RPMI8226 (cell line): ENCODE measurements at regions not wholly inside any gene's neighbourhood (a gene's known extent, or its start where the extent isn't known, plus 50 kb on each side); places are given as distances from the start of the nearest gene placed in this dataset.

ENCODE experiments used
- DNase-seq: peaks from one replicate; pipeline ENCODE4 v3.0.0-alpha.2; 2015

- DNase-seq, result no peak
Observed at GRCh38 chr1:106747232-106747631, 309.2 kb upstream of the PRMT6 start.

DNA sequence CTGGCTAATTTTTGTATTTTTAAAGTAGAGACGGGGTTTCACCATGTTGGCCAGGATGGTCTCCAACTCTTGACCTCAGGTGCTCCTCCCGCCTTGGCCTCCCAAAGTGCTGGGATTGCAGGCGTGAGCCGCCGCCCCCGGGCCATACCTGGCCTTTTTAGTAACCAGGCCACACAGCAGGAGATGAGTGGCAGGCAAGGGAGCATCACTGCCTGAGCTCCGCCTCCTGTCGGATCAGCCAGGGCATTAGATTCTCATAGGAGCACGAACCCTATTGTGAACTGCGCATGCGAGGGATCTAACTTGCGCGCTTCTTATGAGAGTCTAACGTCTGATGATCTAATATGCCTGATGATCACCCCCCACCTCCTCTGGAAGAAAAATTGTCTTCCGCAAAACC lies 308.7 kb upstream of the PRMT6 start:
- DNase-seq, result no peak

DNA sequence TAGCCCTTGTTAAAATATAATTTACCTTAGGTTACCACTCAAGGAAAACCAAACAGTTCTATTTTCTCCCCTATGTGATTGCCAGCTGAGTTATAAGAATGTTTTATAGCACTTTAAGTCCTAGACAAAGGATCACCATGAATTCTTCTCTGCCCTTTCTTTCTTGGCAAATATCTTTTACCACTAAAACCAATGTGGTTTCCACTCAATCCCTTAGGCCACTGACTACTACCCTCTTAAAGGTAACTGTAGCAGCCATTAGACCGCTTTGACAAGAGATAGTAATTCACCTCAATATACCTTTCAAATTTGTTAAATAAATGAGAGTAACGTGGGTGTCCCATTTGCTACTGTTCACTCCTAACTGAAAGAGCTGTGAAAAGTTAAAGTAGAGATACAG lies 307.9 kb upstream of the PRMT6 start:
- DNase-seq, result no peak

- no peak for DNase-seq
Observed at GRCh38 chr1:106749491-106749890, 307.0 kb upstream of the PRMT6 start.

- no peak for DNase-seq
Observed at GRCh38 chr1:106749906-106750305, 306.6 kb upstream of the PRMT6 start.

DNA sequence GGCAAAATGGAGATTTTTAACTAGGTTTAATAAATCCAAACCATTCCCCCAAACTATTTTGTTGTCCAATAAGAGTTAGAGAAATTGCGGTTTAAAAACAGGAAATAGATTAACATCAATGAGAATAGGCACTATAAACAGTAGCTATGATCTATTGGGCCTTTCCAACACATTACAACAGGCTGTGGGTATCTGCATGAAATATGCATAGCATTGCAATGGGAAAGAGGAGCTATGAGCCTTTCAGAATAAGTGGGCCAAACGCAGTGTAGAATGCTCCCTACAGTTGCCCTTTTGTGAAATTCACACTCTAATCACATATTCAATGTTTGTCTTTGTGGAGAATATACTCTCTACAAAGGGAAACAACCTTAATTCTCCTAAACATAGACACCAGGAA lies 305.5 kb upstream of the PRMT6 start:
- no peak for DNase-seq

- DNase-seq, result no peak
Observed at GRCh38 chr1:106753066-106753465, 303.4 kb upstream of the PRMT6 start.

DNA sequence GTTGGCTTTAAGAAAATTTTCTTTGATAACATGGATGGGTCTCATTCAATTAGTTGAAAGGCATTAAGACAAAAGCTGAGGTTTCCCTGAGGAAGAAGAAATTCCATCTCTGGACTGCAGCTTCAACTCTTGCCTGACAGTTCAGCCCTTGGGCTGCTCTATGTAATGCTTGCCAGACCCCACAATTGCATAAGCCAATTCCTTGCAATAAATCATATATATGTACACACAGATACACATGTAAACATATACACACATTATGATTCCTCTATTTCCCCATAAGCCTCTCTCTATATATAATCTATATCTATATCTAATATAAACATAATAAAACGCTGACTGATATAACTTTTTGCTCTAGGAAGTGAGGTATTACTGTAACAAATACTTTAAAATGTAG lies 301.5 kb upstream of the PRMT6 start:
- no peak for DNase-seq

DNA sequence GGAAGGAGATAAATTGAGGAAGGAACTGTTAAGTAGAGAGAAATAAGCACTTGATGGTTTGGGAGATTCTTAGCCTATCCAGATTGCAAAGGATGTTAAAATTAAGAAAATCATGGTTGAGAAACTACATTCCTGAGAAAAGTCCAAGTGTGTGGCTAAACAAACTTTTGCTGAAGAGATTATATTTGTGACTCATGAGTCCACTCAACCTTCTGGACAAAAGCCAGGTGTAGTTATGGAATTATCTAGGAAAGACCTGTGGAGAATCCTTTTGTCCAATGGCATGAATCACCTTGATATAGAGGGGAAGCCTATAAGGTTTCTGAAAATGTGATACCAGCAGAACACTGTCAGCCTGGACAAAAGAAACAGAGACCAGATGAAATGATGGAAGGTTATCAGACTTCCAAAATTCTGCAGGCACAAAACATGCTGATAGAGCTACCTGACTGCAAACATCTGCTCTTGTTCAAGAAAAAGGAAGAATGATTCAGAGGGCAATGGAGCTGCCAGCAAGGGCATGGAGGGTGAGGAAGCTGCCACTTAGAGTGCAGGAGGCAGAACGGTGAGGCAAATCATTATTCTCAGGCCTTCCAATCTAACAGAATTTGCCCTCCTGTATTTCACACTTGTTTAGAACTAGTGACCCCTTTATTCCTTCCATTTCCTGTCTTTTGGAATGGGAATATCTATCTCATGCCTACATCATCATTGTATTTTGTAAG lies 300.6 kb upstream of the PRMT6 start:
- no peak for DNase-seq

- DNase-seq, result no peak
Observed at GRCh38 chr1:106756752-106757151, 299.7 kb upstream of the PRMT6 start.

DNA sequence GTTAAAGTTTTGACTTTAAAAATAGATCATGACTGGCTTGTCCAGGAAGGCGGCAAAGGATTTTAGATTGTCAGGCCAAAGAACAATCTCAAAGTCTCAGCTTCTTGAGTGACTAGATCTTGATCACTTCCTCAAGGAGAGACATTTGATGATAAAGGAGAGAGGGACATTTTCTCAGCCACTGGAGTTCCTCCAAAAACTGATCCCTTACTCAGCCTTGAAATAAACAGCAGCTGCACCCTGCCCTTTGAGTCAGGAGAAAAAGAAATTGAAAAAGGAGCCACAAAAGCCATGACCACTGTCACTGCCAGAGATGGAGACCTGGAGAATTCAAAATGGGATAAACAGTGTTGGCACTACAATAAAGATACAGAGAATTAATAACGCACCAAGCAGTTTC lies 288.4 kb upstream of the PRMT6 start:
- DNase-seq, result no peak

DNA sequence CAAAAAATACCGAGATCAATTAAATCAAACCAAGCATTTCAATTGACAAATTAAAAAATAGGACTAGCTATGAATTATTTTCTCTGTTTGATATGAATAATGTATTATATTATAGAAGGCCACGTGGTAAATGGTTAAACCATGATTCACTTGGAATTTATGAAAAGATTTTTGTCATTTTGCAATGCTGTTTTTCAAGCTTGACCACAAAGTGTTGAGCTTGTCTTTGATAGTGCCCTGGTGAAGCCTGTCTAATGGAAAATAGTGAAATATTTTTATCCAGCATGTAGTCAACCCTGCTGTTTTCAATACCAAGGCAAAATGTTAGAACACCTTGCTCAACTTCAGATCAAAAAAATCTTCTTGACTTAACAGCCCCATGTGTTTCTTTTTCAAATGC lies 288.0 kb upstream of the PRMT6 start:
- no peak for DNase-seq

DNA sequence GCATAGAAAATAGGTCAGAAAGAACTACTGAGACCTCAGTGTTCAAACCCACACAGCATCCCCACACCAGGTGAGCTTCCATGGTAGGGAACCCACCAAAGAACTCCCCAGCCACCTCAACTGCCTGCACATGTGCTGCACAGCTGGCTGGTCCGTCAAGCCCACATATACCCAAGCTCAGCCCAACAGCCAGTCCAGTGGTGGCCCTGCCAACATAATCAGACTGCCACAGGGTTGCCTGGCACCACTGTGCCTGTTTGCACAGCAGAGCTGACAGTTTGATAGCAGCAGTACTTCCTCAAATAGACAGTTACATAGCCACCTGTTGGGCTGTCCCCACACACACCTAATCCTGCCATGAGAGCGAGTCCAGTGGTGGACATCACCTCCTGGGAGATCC lies 283.3 kb upstream of the PRMT6 start:
- no peak for DNase-seq

GRCh38 chr1:106780066-106780465 lies 276.4 kb upstream of the PRMT6 start:
- no peak for DNase-seq

DNA sequence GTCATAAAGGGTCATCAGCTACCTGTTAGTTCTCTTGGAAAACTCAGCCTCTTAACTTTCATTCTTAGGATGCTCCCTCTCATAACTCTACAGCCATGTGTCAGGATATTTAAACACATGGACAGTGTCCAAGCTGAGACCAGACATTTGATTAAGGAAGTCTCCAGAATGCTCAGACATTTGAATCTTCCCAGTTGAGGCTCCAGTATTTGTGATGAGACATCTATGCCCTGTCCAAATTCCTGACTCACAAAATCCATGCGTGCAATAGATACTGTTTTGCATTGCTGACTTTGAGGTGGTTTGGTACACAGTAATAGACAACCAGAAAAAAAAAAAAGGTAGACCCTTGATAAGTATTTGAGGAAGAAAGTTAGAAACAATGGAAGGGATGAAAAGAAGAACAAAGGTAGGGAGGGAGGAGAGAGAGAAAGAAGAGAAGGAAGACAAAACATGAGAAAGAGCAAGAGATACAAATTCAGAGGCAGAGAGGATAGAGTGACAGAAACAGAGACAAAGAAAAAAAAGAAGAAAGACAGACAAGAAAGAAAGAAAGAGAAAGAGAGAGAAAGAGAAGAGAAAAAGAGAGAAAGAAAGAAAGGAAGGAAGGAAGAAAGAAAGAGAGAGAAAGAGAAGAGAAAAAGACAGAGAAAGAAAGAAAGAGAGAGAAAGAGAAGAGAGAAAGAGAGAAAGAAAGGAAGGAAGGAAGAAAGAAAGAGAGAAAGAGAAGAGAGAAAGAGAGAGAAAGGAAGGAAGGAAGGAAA lies 275.5 kb upstream of the PRMT6 start:
- DNase-seq, result no peak

DNA sequence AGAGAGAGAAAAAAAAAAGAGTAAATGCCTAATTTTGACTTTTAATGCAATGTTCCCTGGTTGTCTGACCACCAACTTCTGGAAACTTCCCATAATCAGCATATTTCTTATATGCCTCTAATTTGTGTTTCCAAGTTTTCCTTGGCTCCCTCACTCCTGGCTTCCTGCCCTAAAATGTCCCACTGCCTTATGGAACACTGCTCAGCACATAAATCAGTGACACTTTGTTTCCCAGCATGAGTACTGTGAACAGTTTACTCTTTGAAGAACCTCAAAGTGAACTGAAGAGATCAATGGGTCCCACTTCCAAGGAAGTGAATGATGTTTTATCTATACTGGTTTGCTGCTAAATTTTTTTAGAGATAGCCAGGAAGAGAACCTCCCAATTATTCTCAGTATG lies 271.3 kb upstream of the PRMT6 start:
- DNase-seq, result no peak

- DNase-seq, result no peak
Observed at GRCh38 chr1:106787520-106787919, 269.0 kb upstream of the PRMT6 start.

- no peak for DNase-seq
Observed at GRCh38 chr1:106789686-106790085, 266.8 kb upstream of the PRMT6 start.

GRCh38 chr1:106791041-106791440 lies 265.4 kb upstream of the PRMT6 start:
- DNase-seq, result no peak

DNA sequence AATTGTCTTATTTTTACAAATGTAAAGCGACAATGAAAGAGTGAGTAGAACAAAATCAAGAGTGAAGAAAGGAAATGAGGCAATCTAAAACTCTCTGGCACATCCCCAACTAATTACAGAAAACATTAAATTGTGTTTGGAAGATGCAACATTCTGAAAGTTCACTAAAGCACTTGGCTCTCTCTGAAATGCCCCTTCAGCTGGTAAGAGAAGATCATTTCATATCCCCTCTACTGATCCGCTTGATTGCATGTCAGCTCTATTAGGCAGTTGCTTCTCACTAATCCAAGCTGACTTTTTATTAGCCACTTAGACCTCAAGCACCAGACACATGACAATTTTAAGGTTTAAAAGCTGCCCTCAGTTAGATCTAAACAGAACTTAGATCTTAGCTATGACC lies 262.8 kb upstream of the PRMT6 start:
- no peak for DNase-seq

DNA sequence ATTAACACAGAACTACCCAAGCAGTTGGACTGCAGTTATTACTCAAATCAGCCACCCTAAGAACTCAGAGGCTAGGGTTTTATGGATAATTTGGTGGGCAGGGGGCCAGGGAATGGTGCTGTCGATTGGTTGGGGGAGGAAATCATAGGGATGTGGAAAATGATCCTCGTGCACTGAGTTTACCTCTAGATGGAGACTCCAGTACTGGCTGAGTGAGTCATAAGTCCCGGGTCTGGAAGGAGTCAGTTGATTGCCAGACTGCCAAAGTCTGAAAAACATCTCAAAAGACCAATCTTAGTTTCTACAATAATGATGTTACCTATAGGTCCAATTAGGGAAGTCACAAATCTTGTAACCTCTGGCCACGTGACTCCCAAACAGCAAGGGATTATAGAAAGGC lies 257.5 kb upstream of the PRMT6 start:
- no peak for DNase-seq

DNA sequence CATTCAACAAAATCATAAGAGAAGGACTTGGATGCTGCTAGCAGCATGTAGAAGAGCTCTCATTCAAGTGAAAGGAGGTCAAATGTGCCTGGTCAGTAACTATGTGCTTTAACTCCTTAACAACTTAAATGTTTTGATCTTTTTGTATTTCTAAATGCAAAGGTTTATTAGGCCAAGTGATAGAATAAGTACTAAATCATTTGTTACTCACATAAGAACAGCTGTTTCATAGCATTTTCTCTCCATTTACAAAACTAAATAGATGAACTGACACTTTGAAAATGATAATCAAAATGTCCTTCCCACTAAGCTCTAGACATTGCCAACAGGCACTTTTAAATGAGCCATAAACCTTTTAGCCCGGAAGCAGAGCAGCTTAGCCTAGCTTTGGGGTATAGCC lies 254.3 kb upstream of the PRMT6 start:
- DNase-seq, result no peak

DNA sequence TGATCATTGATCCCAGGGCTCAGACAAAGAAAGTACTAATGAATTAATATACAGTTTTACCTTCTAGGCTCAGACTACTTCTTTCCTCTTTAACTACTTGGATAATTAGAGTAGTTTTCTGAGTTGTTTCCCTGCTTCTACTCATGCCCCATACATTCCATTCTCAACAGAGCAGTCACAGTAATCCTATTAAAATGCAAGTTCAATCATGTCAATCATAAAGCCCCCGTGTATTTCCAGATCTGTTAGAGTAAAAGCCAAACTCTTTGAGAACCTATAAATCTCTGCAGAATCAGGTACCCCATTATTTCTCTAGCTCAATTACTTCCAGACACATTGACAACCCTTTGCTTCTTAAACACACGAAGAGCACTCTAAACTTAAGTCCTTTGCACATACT lies 242.1 kb upstream of the PRMT6 start:
- DNase-seq, result no peak

- no peak for DNase-seq
Observed at GRCh38 chr1:106817575-106817974, 238.9 kb upstream of the PRMT6 start.

GRCh38 chr1:106831511-106831910 lies 225.0 kb upstream of the PRMT6 start:
- DNase-seq, result no peak
